WTC11 (cell line): ENCODE measurements at regions not wholly inside any gene's neighbourhood (a gene's known extent, or its start where the extent isn't known, plus 50 kb on each side); places are given as distances from the start of the nearest gene placed in this dataset.
A peak's percentile ranks its signal among the peaks of the same experiment; 100 is the strongest.

ENCODE experiments used
- ATF2 ChIP-seq: sonication (generic); formaldehyde crosslinking; IDR thresholded peaks from 2 replicates; pipeline ENCODE4 v1.8.1; 2022; ENCODE audit warnings: low read depth, missing genetic modification reagents, borderline replicate concordance
- CREB1 ChIP-seq: sonication (generic); formaldehyde crosslinking; IDR thresholded peaks from 2 replicates; pipeline ENCODE4 v1.8.0; 2023; ENCODE audit warnings: mild to moderate bottlenecking, missing genetic modification reagents
- E2F5 ChIP-seq: sonication (generic); formaldehyde crosslinking; IDR thresholded peaks from 2 replicates; pipeline ENCODE4 v1.8.1; 2022; ENCODE audit warnings: mild to moderate bottlenecking, moderate library complexity, missing genetic modification reagents
- NR1H2 ChIP-seq: sonication (generic); formaldehyde crosslinking; IDR thresholded peaks from 2 replicates; pipeline ENCODE4 v1.9.0; 2021; ENCODE audit warnings: mild to moderate bottlenecking, moderate library complexity, missing genetic modification reagents
- TF ChIP-seq, protein P1 (sequence below): fragments of 200-600 bp; IDR thresholded peaks from 2 replicates; pipeline ENCODE4 v1.8.0; 2022; ENCODE audit warnings: antibody characterized with exemption

DNA sequence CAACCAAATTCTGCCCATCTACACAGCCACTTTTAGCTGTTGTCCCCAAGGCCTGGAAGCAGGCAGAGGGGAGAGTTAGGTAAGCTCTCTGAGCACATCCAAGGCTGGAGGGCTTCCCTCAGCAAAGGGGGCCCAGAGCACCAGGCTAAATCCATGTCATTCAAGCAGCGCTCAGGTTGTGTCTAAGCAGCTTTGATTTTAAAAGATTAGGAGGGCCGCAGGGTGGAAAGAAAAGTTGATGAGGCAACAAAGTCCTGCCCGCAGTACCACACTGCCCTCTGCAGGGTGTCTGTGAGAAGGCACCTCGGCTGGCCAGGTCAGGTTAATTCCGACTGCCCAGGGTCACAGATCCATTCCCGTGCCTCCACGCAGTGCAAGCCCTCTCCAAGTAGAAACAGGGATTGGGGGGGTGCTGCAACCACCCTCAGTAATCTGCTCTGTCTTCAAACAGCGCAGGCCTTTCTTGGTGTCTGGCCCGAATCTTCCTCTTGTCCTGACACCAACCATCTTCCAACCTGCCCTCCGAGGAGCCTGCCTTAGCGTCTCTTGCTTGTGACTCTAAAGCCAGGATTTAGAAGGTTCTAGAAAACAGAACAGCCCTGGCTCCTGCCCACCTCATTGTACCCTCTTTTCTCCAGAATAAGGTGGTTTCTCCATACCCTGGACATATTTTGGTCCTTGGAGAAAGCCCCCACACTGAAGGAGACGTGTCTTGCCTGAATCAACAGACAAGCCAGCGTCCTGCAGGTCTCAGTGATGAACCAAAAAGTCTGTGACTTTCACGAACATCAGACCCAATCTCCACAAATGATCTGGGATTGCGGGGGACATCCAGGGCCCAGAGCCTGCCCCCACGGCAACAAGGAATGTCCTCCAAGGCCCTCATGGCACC lies 289.2 kb downstream of the TNS1 start:
- TF ChIP-seq, protein P1, sequence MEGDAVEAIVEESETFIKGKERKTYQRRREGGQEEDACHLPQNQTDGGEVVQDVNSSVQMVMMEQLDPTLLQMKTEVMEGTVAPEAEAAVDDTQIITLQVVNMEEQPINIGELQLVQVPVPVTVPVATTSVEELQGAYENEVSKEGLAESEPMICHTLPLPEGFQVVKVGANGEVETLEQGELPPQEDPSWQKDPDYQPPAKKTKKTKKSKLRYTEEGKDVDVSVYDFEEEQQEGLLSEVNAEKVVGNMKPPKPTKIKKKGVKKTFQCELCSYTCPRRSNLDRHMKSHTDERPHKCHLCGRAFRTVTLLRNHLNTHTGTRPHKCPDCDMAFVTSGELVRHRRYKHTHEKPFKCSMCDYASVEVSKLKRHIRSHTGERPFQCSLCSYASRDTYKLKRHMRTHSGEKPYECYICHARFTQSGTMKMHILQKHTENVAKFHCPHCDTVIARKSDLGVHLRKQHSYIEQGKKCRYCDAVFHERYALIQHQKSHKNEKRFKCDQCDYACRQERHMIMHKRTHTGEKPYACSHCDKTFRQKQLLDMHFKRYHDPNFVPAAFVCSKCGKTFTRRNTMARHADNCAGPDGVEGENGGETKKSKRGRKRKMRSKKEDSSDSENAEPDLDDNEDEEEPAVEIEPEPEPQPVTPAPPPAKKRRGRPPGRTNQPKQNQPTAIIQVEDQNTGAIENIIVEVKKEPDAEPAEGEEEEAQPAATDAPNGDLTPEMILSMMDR = peak; percentile 96
- TF ChIP-seq E2F5 (CRISPR knock-in tag) = no peak
- TF ChIP-seq ATF2 (CRISPR knock-in tag) = no peak
- TF ChIP-seq CREB1 (CRISPR knock-in tag) = no peak
- no peak for TF ChIP-seq NR1H2 (CRISPR knock-in tag)
